Stimulated activated CD4-positive, alpha-beta T cell treated with anti-CD3 and anti-CD28 coated beads, Interleukin-12 subunit alpha, Interleukin-12 subunit beta, amount 100 ng/mL, for 4 hours (primary cell): ENCODE measurements at regions not wholly inside any gene's neighbourhood (a gene's known extent, or its start where the extent isn't known, plus 50 kb on each side); places are given as distances from the start of the nearest gene placed in this dataset.
"Not testable (repeated sequence)": the region's sequence is repeated elsewhere in the genome, so short reads cannot be mapped to it uniquely, and the experiment has no call there.

Experiments
- DNase-seq: peaks from one replicate; pipeline ENCODE4 v3.0.0-alpha.2; 2020

- DNase-seq, result no peak
Measured at GRCh38 chr6:103870970-103871369, 988.7 kb downstream of the HACE1 start.

- no peak for DNase-seq
Measured at GRCh38 chr6:103862297-103862696, 997.4 kb downstream of the HACE1 start.

DNA sequence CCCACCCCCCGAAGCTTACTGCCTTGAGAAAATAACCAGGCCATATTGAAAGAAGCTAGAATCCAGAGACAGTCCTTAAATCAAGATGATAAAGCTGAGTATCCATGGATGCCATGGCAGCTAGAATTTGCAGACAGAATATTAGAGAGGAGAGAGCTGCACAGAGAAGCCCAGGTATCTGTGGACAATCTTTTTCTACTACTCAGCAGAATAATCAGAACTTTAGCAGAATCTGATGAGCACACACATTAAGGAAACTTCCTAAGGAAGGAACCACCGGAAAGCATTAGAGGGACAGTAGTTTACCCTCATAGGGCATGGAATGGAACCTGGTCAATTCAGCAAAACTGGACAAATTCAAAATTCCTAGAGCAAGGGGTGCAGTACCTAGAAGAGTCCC, 1001.7 kb downstream of the HACE1 start:
- no peak for DNase-seq

DNA sequence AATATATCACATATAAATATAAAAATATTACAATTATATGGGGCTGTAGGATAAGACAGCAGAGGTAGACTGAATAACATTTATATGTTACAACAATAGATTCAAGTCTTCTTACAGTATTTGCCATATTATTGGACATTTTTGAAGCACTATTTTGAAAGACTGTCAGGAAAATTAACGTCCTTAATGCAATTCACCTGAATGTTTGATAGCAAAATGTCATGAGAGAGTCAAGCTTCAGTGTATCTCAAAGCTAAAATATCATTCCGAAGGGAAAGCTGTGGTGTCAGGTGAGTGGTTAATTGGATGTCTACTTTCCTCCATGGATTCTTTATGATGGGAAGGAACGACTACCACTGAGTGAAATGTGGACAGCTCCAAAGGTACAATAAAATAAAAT, 1004.0 kb downstream of the HACE1 start:
- DNase-seq, result no peak

GRCh38 chr6:103854059-103854458, 1005.7 kb downstream of the HACE1 start:
- DNase-seq, result no peak

- DNase-seq, result no peak
Measured at GRCh38 chr6:103838457-103838856, 1021.3 kb downstream of the HACE1 start.

DNA sequence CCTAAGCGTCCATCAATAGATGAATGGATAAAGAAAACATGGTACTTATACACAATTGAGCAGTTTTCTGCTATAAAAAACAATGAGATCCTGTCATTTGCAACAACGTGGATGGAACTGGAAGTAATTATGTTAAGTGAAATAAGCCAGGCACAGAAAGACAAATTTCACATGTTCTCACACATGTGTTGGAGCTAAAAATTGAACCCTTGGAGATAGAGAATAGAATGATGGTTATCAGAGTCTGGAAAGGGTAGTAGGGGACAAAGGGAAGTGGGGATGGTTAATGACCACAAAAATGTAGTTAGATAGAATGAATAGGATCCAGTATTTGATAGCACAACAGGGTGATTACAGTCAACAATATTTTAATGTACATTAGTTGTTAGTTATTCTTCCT, 1033.5 kb downstream of the HACE1 start:
- no peak for DNase-seq

- no peak for DNase-seq
Measured at GRCh38 chr6:103820148-103820547, 1039.6 kb downstream of the HACE1 start.

GRCh38 chr6:103819509-103819908, 1040.2 kb downstream of the HACE1 start:
- DNase-seq, result no peak

DNA sequence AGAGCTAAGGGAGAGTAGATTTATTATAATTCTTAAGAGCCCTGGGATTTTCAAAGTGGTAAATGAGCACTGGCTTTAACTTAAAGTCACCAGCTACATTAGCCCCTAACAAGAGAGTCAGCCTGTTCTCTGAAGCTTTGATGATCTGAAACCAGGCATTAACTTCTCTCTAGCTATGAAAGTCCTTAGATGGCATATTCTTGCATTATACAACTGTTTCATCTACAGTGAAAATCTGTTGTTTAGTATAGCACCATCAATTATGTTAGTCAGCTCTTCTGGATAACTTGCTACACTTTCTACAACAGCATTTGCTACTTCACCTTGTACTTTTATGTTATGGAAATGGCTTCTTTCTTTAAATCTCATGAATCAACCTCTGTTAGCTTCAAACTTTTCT, 1046.7 kb downstream of the HACE1 start:
- DNase-seq, result no peak

DNA sequence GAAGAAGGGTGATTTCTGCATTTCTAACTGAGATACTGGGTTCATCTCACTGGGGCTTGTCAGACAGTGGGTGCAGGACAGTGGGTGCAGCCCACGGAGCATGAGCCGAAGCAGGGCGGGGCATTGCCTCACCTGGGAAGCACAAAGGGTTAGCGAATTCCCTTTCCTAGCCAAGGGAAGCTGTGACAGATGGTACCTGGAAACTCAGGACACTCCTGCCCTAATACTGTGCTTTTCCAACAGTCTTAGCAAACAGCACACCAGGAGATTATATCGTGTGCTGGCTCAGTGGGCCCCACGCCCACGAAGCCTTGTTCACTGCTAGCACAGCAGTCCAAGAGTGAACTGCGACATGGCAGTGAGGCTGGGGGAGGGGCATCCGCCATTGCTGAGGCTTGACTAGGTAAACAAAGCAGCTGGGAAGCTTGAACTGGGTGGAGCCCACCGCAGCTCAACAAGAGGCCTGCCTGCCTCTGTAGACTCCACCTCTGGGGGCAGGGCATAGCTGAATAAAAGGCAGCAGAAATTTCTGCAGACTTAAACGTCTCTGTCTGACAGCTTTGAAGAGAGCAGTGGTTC, 1057.7 kb downstream of the HACE1 start:
- not testable (repeated sequence) for DNase-seq

GRCh38 chr6:103799971-103800670, 1059.6 kb downstream of the HACE1 start:
- DNase-seq, result no peak

GRCh38 chr6:103798166-103798565, 1061.6 kb downstream of the HACE1 start:
- no peak for DNase-seq

- DNase-seq, result no peak
Measured at GRCh38 chr6:103797738-103798137, 1062.0 kb downstream of the HACE1 start.

GRCh38 chr6:103791458-103791857, 1068.3 kb downstream of the HACE1 start:
- DNase-seq, result no peak

DNA sequence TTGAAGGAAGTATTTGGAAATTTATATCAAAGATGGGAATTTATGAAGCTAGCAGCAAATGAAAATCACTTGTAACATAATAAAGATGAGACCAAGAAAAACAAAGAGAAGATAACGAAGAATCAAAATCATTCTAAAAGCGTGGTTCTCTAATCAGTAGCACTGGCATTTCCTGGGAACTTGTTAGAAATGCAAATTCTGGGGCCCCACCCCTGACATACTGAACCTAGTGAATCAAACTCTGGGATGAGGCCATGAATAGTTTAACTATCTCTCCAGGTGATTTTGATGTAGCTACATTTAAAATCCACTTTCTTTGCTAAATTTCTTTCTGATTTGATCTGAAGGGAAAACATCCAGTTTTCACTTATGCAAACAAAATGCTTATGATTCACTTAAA, 1075.6 kb downstream of the HACE1 start:
- DNase-seq, result no peak

GRCh38 chr6:103783329-103783728, 1076.4 kb downstream of the HACE1 start:
- DNase-seq, result no peak

DNA sequence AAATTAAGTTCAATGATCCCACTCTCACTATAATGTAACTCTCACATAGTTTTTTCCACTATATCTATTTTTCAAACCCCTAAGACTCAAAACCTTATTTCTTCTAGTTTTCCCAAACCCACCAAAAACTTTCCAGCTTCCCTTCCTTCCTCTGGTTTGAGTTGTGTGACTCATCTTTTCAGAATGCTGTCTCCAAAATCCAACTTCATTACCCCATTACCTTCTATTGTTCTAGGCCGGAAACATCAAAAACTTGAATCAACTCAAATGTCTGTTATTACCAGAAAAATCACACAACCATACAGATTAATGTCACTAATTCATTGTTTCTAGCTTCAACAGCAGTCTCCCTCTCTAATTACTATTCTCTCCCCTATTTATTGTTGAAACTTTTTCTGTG, 1090.3 kb downstream of the HACE1 start:
- DNase-seq, result no peak

GRCh38 chr6:103750603-103751002, 1109.1 kb downstream of the HACE1 start:
- no peak for DNase-seq

- peak; percentile 0 for DNase-seq
Measured at GRCh38 chr6:103734016-103734415, 1125.7 kb downstream of the HACE1 start.

DNA sequence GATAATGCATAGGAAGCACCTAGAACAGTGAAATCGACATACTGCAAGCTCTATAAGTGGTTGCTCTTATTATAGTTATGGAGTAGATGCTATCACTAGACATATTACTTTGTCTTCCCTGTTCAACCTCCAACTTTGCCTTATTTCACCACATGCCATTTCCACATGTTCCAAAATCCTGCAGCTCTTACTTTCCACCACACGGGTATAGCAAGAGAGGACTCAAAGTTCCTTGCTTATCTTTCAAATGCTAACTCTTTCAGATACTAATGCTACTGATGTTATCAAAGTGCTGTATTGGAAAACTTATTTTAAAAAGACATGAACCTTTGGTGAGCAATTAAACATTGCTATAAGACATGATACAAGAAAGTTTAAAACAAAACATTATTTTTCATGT, 1130.1 kb downstream of the HACE1 start:
- DNase-seq, result no peak

- no peak for DNase-seq
Measured at GRCh38 chr6:103723438-103724322, 1136.0 kb downstream of the HACE1 start.

DNA sequence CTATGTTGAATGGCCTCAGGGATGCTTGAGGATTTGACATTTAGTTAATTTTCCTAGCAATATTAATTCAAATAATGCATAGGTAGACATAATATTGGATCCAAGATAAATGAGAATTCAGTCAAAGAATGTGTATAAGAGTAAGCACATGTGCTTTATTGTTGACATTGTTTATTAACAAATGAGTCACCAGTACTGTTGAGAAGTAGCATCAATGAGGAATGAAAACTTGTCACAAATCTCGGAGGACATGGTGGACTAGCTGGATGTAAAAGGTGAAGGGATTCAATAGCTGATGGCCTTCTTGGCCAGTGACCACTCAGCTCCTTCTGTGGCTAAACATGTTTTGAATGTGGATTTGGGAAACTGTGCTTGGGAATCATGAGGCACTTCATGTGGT, 1137.0 kb downstream of the HACE1 start:
- DNase-seq, result no peak

- no peak for DNase-seq
Measured at GRCh38 chr6:103721923-103722322, 1137.8 kb downstream of the HACE1 start.
